ENCODE measurements at regions not wholly inside any gene's neighbourhood (a gene's known extent, or its start where the extent isn't known, plus 50 kb on each side); places are given as distances from the start of the nearest gene placed in this dataset.

- TF ChIP-seq BHLHE40 (IDR thresholded peaks at IDR 0.05; ENCODE audit: borderline replicate concordance) (no peak), ZNF384 (IDR thresholded peaks at IDR 0.05) (no peak), ELF4 (IDR thresholded peaks at IDR 0.05) (no peak), FOXK2 (IDR thresholded peaks at IDR 0.05) (no peak), ARNT (IDR thresholded peaks at IDR 0.05) (no peak), SUZ12 (IDR thresholded peaks at IDR 0.05) (no peak), TARDBP (IDR thresholded peaks at IDR 0.05) (no peak), FOXM1 (IDR thresholded peaks at IDR 0.05; ENCODE audit: borderline replicate concordance) (no peak), SP1 (IDR thresholded peaks at IDR 0.05) (no peak)
- TF ChIP-seq, protein P1, sequence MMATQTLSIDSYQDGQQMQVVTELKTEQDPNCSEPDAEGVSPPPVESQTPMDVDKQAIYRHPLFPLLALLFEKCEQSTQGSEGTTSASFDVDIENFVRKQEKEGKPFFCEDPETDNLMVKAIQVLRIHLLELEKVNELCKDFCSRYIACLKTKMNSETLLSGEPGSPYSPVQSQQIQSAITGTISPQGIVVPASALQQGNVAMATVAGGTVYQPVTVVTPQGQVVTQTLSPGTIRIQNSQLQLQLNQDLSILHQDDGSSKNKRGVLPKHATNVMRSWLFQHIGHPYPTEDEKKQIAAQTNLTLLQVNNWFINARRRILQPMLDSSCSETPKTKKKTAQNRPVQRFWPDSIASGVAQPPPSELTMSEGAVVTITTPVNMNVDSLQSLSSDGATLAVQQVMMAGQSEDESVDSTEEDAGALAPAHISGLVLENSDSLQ (IDR thresholded peaks at IDR 0.05): no peak
Observed at GRCh38 chr2:48069769-48070168, 163.5 kb upstream of the FBXO11 start.

Data from HEK293T (cell line).